Naive thymus-derived CD4-positive, alpha-beta T cell (primary cell): ENCODE measurements at regions not wholly inside any gene's neighbourhood (a gene's known extent, or its start where the extent isn't known, plus 50 kb on each side); places are given as distances from the start of the nearest gene placed in this dataset.

Source experiments
- ATAC-seq: fragments of 150-1000 bp; cut with Tn5 transposase; 2 replicates; pipeline ENCODE4 v1.10.0; 2021; ENCODE audit warnings: mild to moderate bottlenecking, moderate library complexity
- CTCF ChIA-PET: fragments of 350-600 bp; sonication (Branson Sonifier 250); formaldehyde crosslinking; loops from one replicate; lab custom pipeline; 2021; ENCODE audit warnings: antibody characterized with exemption; lab: Charles Lee
- POLR2A ChIA-PET: fragments of 350-600 bp; sonication (Branson Sonifier 250); formaldehyde crosslinking; loops from one replicate; lab custom pipeline; 2021; ENCODE audit warnings: antibody characterized with exemption, inconsistent platforms; lab: Charles Lee
- DNase-seq, 9 donors: peaks; one replicate each; pipeline versions ENCODE4 v3.0.0 to v3.0.0-alpha.2; 2020 to 2022; ENCODE audit warnings: mixed read lengths in 1 of 9
- H3K27ac ChIP-seq: one replicate; pipeline ENCODE4 v1.7.0; 2013; ENCODE audit warnings: mild to moderate bottlenecking, low read depth, low read length, moderate library complexity
- H3K27me3 ChIP-seq, 2 donors: one replicate each; pipeline ENCODE4 v1.7.0; 2013; ENCODE audit warnings: low read length in 2 of 2, mild to moderate bottlenecking in 2 of 2, moderate library complexity in 2 of 2; ENCODE audit not compliant: control insufficient read depth in 2 of 2, insufficient read depth in 2 of 2
- H3K36me3 ChIP-seq, 3 experiments: 1 replicate in 2 of 3; 2 replicates in 1 of 3; pipeline ENCODE4 v1.7.0; 2013; ENCODE audit warnings: low read length in 3 of 3, mild to moderate bottlenecking in 3 of 3, moderate library complexity in 1 of 3; ENCODE audit not compliant: insufficient read depth in 3 of 3, control insufficient read depth in 2 of 3
- H3K4me1 ChIP-seq, 2 donors: one replicate each; pipeline ENCODE4 v1.7.0; 2013; ENCODE audit warnings: low read length in 2 of 2, mild to moderate bottlenecking in 2 of 2, moderate library complexity in 1 of 2; ENCODE audit not compliant: control insufficient read depth in 2 of 2, insufficient read depth in 2 of 2
- H3K4me3 ChIP-seq: 2 replicates; pipeline ENCODE4 v1.7.0; 2013; ENCODE audit warnings: mild to moderate bottlenecking, low read length
- H3K9me3 ChIP-seq, 3 experiments: 1 replicate in 2 of 3; 2 replicates in 1 of 3; pipeline ENCODE4 v1.7.0; 2013; ENCODE audit warnings: low read length in 3 of 3; ENCODE audit not compliant: control insufficient read depth in 2 of 3
- H3K27ac Mint-ChIP-seq, 9 donors: one replicate each; pipeline ENCODE4 v1.8.0; 2020 to 2022; ENCODE audit warnings: mixed read lengths in 9 of 9, mild to moderate bottlenecking in 8 of 9, moderate library complexity in 5 of 9, inconsistent platforms in 2 of 9
- H3K27me3 Mint-ChIP-seq, 5 donors: one replicate each; pipeline ENCODE4 v1.8.0; 2021 to 2022; ENCODE audit warnings: mixed read lengths in 5 of 5, mild to moderate bottlenecking in 1 of 5
- H3K36me3 Mint-ChIP-seq, 5 donors: one replicate each; pipeline ENCODE4 v1.8.0; 2020 to 2022; ENCODE audit warnings: mixed read lengths in 5 of 5, mild to moderate bottlenecking in 3 of 5, inconsistent platforms in 1 of 5
- H3K4me1 Mint-ChIP-seq, 7 donors: one replicate each; pipeline ENCODE4 v1.8.0; 2020 to 2022; ENCODE audit warnings: mixed read lengths in 7 of 7, mild to moderate bottlenecking in 3 of 7, inconsistent platforms in 1 of 7
- H3K4me3 Mint-ChIP-seq, 10 donors: one replicate each; pipeline ENCODE4 v1.8.0; 2020 to 2022; ENCODE audit warnings: mild to moderate bottlenecking in 10 of 10, mixed read lengths in 10 of 10, moderate library complexity in 6 of 10, inconsistent platforms in 2 of 10
- H3K9me3 Mint-ChIP-seq, 11 donors: one replicate each; pipeline ENCODE4 v1.8.0; 2020 to 2022; ENCODE audit warnings: mixed read lengths in 11 of 11, mild to moderate bottlenecking in 4 of 11, inconsistent platforms in 1 of 11, moderate library complexity in 1 of 11
- intact Hi-C, 2 donors: fragments of 100-400 bp; cut with micrococcal nuclease; formaldehyde crosslinking; loops; one replicate each; pipeline ENCODE4 v1.15.1; 2023

DNA sequence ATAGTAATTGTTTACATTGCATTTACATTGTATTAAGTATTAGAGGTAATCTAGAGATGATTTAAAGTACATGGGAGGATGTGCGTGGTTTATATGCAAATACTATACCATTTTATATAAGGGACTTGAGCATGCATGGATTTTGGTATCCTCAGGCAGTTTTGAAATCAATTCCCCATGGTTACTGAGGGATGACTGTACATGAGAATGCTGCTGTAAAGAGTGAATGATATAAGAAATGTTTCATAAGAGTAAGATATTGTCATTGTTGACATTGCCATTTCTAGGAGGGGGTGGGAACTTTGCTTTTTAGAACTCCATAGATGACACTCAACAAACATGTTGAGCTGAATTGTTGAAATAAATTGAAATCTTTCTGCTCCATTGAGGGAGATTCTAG, 185.0 kb downstream of the SEMA6A start:
- Mint-ChIP-seq H3K36me3 (peaks cover 0 to 77% (median 58%) of the 10 kb centered on the region in 5 donors), H3K4me1 (no peaks in the 10 kb centered on the region)
- no peaks in the 10 kb centered on the region for H3K4me1 ChIP-seq

DNA sequence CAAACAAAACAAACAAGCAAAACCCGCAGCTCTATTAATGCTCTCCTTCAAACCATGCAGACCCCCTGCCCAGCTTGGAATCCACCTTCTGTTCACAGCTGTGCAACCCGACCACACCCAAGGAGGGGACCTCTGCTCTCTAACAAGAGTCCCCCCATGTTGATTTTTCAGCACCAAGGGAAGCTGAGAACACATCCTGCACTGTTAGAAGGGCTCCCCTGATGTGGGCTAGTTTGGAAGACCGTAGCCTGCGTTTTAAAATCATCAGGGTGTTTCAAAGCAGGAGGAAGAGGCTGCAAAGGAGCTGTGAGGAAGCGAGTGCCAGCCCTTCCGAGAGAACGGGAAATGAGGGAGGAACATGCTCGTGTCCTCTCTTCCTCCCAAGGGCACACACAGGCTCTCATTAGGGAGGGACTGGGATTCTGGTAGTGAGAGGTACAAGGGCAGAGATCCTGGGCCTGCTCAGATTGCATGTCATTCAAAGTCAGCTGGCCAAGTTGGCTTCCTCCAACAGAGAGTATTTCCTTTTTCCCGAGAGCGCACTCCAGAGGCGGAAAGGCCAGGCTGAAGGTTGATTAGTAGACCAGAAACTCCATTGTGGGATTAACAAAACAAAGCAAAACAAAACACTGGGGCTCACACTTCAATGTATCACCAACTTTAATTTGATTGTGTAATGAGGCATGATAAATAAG, 185.9 kb downstream of the SEMA6A start:
- peaks cover 0 to 75% (median 57%) of the 10 kb centered on the region in 5 donors for H3K36me3 Mint-ChIP-seq
- no peak overlapping the region for H3K27ac ChIP-seq
- no peaks in the 10 kb centered on the region for H3K4me1 Mint-ChIP-seq
- no peaks in the 10 kb centered on the region for H3K9me3 ChIP-seq
- ChIA-PET POLR2A (no interaction called here), CTCF (no interaction called here)
- H3K4me3 Mint-ChIP-seq, result no peak overlapping the region
- intact Hi-C loops, result no loop called here
- no peak overlapping the region for H3K4me3 ChIP-seq
- H3K36me3 ChIP-seq, result peaks cover 0 to 9% (median 0%) of the 10 kb centered on the region in 3 experiments
- H3K27ac Mint-ChIP-seq, result no peak overlapping the region
- H3K9me3 Mint-ChIP-seq, result peaks cover 4 to 44% (median 9%) of the 10 kb centered on the region in 11 donors
- no peaks in the 10 kb centered on the region for H3K4me1 ChIP-seq
- ATAC-seq (no peak), DNase-seq (no peak)
- no peaks in the 10 kb centered on the region for H3K27me3 ChIP-seq
- H3K27me3 Mint-ChIP-seq, result no peaks in the 10 kb centered on the region

More for the DNA sequence above, 185.0 kb downstream of the SEMA6A start:
- Histone ChIP-seq H3K9me3 (no peaks in the 10 kb centered on the region), H3K36me3 (peaks cover 0 to 9% (median 0%) of the 10 kb centered on the region in 3 experiments), H3K27me3 (no peaks in the 10 kb centered on the region), H3K27ac (no peak overlapping the region), H3K4me3 (no peak overlapping the region)
- no peak for DNase-seq
- H3K27me3 Mint-ChIP-seq, result no peaks in the 10 kb centered on the region
- ATAC-seq, result no peak
- intact Hi-C loops, result no loop called here
- H3K27ac Mint-ChIP-seq, result no peak overlapping the region
- no peak overlapping the region for H3K4me3 Mint-ChIP-seq
- ChIA-PET POLR2A (no interaction called here), CTCF (interaction anchor here (0.6 kb wide), 1 partner anchor 31 kb away, joined by 3 read pairs; no protein-coding TSS in a partner anchor)
- peaks cover 3 to 44% (median 9%) of the 10 kb centered on the region in 11 donors for H3K9me3 Mint-ChIP-seq

DNA sequence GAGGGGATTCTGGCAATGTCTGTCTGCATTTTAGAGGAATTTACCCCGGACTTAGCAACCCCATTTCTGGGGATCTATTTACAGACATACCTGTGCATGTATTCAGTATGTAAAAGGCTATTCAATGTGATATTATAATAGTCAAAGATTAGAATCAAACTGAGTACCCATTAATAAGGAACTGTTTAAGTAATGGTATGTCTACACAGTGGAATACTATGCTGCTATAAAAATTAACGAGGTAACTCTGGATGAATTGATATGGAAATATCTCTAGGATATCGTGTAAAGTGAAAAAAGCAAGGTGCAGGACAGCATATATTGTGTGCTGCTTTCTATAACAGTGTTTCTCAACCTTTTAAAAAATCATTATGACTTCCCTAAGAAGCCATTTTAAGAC, 186.9 kb downstream of the SEMA6A start:
- H3K27ac Mint-ChIP-seq, result no peak overlapping the region
- Histone ChIP-seq H3K36me3 (peaks cover 0 to 9% (median 0%) of the 10 kb centered on the region in 3 experiments), H3K27me3 (no peaks in the 10 kb centered on the region), H3K27ac (no peak overlapping the region), H3K9me3 (no peaks in the 10 kb centered on the region), H3K4me1 (no peaks in the 10 kb centered on the region), H3K4me3 (no peak overlapping the region)
- ChIA-PET CTCF (no interaction called here), POLR2A (no interaction called here)
- intact Hi-C loops, result no loop called here
- DNase-seq (no peak), ATAC-seq (no peak)
- H3K9me3 Mint-ChIP-seq, result peaks cover 4 to 44% (median 9%) of the 10 kb centered on the region in 11 donors
- H3K27me3 Mint-ChIP-seq, result no peaks in the 10 kb centered on the region
- peaks cover 0 to 81% (median 65%) of the 10 kb centered on the region in 5 donors for H3K36me3 Mint-ChIP-seq
- H3K4me1 Mint-ChIP-seq, result no peaks in the 10 kb centered on the region
- no peak overlapping the region for H3K4me3 Mint-ChIP-seq

DNA sequence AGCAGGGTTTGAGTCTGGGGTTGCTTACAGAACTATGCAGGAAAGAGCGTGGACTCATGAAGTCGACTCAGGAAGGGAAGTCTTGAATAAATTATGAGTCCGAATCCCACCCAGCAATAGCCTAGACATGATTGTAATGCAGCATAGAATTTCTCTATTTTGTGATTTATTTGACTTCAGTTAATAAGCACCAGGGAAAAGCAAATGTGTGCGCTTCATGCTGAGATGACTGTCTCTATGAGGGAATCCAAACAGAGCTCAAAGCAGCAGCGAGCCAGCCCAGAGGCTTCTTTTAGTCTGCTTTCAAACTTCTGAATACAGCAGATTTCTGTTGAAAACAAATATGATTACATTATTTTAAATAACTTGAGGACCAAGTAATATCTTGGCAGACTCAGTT, 188.0 kb downstream of the SEMA6A start:
- Mint-ChIP-seq H3K36me3 (peaks cover 0 to 88% (median 76%) of the 10 kb centered on the region in 5 donors), H3K4me3 (no peak overlapping the region), H3K4me1 (no peaks in the 10 kb centered on the region), H3K27ac (no peak overlapping the region), H3K9me3 (peaks cover 4 to 44% (median 9%) of the 10 kb centered on the region in 11 donors), H3K27me3 (no peaks in the 10 kb centered on the region)
- no peaks in the 10 kb centered on the region for H3K4me1 ChIP-seq
- DNase-seq (no peak), ATAC-seq (no peak)
- H3K36me3 ChIP-seq, result peaks cover 0 to 9% (median 0%) of the 10 kb centered on the region in 3 experiments
- intact Hi-C loops, result no loop called here
- ChIA-PET POLR2A (no interaction called here), CTCF (no interaction called here)
- no peaks in the 10 kb centered on the region for H3K9me3 ChIP-seq
- no peak overlapping the region for H3K27ac ChIP-seq
- H3K4me3 ChIP-seq, result no peak overlapping the region
- H3K27me3 ChIP-seq, result no peaks in the 10 kb centered on the region

DNA sequence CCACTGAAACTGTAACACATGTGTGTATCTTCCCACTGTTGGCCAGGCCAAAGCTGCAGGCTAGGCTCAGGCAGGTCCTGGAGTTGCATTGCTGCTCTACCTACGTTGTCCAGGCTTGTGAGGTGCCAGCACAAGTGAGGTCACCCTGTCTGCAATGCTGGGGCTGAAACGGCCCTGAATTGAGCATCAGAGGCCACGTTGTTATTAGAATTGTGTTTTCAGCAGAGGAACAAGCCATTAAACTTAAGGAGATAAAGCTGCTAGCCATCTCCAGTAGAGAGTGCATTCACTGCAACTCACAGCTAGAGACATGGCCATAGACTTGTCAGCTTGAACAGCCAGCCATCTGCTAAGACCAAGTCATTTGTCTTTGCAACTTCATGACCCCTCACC, 191.8 kb downstream of the SEMA6A start:
- Mint-ChIP-seq H3K4me3 (no peak overlapping the region), H3K9me3 (peaks cover 0 to 25% (median 6%) of the 10 kb centered on the region in 11 donors), H3K27ac (no peak overlapping the region), H3K36me3 (peaks cover 0 to 85% (median 65%) of the 10 kb centered on the region in 5 donors), H3K4me1 (no peaks in the 10 kb centered on the region), H3K27me3 (no peaks in the 10 kb centered on the region)
- Histone ChIP-seq H3K9me3 (no peaks in the 10 kb centered on the region), H3K27ac (no peak overlapping the region), H3K4me1 (no peaks in the 10 kb centered on the region), H3K27me3 (no peaks in the 10 kb centered on the region), H3K4me3 (no peak overlapping the region), H3K36me3 (peaks cover 0 to 9% (median 0%) of the 10 kb centered on the region in 3 experiments)
- POLR2A ChIA-PET, result no interaction called here
- ATAC-seq (no peak), DNase-seq (no peak)
- CTCF ChIA-PET, result no interaction called here
- intact Hi-C loops, result no loop called here

DNA sequence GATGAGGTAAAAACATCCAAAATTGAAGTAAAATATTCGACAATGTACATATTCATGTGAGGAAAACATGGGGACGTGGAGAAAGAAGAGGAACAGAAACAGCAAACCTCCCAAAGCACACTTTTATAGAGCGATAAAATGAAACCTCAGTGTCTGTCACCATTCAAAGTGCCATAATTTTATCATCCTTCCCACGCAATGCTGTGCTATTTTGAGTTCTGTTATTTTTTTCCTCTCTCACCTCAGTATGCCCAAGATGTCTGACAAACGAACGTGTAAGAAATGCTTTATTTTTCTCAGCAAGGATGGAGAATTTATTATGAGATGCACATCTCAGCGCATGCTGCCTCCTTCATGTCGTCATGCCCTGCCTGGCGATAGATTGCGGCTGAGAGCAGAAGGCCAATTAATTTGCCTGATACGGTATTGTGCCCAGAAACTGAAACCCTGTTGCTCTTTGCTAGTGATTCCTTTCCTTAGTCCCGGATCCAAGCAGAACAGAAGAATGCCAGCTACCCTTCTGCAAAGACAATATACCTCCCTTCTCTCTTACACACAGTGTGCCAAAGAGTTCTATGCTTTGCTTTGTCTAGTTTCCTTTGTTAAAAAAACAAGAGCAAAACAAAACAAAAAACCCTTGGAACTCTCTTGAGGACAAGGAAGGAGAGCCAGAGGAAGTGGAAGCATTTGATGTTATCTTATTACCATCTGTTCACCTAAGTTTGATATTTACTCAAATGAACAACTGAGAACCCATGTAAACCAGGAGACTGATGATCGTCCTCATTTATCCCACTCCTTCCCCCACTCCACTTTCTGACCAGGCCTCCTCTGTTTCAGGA, 192.4 kb downstream of the SEMA6A start:
- H3K4me1 Mint-ChIP-seq, result no peaks in the 10 kb centered on the region
- H3K27ac Mint-ChIP-seq, result peak overlapping the region in 1 of 9 donors; percentile 7
- Histone ChIP-seq H3K4me3 (no peak overlapping the region), H3K9me3 (no peaks in the 10 kb centered on the region), H3K36me3 (peaks cover 0 to 9% (median 0%) of the 10 kb centered on the region in 3 experiments), H3K27me3 (no peaks in the 10 kb centered on the region), H3K27ac (no peak overlapping the region), H3K4me1 (no peaks in the 10 kb centered on the region)
- no peak overlapping the region for H3K4me3 Mint-ChIP-seq
- ATAC-seq, result no peak
- H3K9me3 Mint-ChIP-seq, result peaks cover 0 to 19% (median 5%) of the 10 kb centered on the region in 11 donors
- DNase-seq, result no peak
- H3K36me3 Mint-ChIP-seq, result peaks cover 0 to 83% (median 64%) of the 10 kb centered on the region in 5 donors
- ChIA-PET CTCF (no interaction called here), POLR2A (no interaction called here)
- H3K27me3 Mint-ChIP-seq, result no peaks in the 10 kb centered on the region
- intact Hi-C loops, result no loop called here
